ENCODE measurements at regions not wholly inside any gene's neighbourhood (a gene's known extent, or its start where the extent isn't known, plus 50 kb on each side); places are given as distances from the start of the nearest gene placed in this dataset.
"Not testable (repeated sequence)": the region's sequence is repeated elsewhere in the genome, so short reads cannot be mapped to it uniquely, and the experiment has no call there.

DNA sequence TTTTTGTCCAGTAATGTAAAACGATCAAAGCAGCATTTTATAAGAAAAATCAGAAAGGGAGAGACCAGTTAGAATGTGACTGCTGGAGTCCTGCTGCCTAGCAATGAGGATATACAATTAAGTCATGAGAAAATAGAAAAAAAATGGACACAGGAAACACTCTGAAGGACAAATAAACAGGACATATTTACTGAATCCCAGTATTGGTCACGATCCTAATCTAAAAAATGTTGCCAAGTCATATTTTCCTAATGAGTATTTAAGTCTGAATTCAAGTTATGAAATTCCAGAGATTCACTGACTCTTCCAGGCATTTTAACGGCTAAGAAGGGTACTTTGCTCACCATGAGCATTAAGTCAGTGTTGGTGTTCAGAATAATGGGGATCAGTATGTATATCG lies 154.3 kb upstream of the CCDC54 start:
- Histone ChIP-seq H3K9ac (ENCODE audit: low read depth, low read length, poor library complexity, severe bottlenecking) (no peak overlapping the region), H3K4me1 (ENCODE audit: insufficient read depth, low read length, poor library complexity, severe bottlenecking) (no peaks in the 10 kb centered on the region), H3K27me3 (ENCODE audit: insufficient read depth, low read length, poor library complexity, severe bottlenecking) (no peaks in the 10 kb centered on the region), H3K79me2 (ENCODE audit: insufficient read depth, low read length) (no peaks in the 10 kb centered on the region), H4K20me1 (ENCODE audit: insufficient read depth, low read length, poor library complexity, severe bottlenecking) (no peaks in the 10 kb centered on the region), H3K4me2 (ENCODE audit: low read depth, low read length, poor library complexity, severe bottlenecking) (no peak overlapping the region), H3K4me3 (ENCODE audit: low read length, poor library complexity, severe bottlenecking) (no peak overlapping the region), H3K9me3 (ENCODE audit: insufficient read depth, low read depth, low read length) (no peaks in the 10 kb centered on the region), H3K9me2 (replicated peaks; ENCODE audit: low read depth, low read length) (no peaks in the 10 kb centered on the region), H2AFZ (ENCODE audit: low read length) (no peak overlapping the region), H3K36me3 (ENCODE audit: insufficient read depth, low read length) (no peaks in the 10 kb centered on the region), H3F3A (ENCODE audit: low read depth) (no peaks in the 10 kb centered on the region)
- TF ChIP-seq, protein P1, sequence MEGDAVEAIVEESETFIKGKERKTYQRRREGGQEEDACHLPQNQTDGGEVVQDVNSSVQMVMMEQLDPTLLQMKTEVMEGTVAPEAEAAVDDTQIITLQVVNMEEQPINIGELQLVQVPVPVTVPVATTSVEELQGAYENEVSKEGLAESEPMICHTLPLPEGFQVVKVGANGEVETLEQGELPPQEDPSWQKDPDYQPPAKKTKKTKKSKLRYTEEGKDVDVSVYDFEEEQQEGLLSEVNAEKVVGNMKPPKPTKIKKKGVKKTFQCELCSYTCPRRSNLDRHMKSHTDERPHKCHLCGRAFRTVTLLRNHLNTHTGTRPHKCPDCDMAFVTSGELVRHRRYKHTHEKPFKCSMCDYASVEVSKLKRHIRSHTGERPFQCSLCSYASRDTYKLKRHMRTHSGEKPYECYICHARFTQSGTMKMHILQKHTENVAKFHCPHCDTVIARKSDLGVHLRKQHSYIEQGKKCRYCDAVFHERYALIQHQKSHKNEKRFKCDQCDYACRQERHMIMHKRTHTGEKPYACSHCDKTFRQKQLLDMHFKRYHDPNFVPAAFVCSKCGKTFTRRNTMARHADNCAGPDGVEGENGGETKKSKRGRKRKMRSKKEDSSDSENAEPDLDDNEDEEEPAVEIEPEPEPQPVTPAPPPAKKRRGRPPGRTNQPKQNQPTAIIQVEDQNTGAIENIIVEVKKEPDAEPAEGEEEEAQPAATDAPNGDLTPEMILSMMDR (conservative IDR thresholded peaks at IDR 0.05; ENCODE audit: low read length), result no peak
- TF ChIP-seq EZH2phosphoT487 (IDR thresholded peaks at IDR 0.05; ENCODE audit: borderline replicate concordance), result no peak

DNA sequence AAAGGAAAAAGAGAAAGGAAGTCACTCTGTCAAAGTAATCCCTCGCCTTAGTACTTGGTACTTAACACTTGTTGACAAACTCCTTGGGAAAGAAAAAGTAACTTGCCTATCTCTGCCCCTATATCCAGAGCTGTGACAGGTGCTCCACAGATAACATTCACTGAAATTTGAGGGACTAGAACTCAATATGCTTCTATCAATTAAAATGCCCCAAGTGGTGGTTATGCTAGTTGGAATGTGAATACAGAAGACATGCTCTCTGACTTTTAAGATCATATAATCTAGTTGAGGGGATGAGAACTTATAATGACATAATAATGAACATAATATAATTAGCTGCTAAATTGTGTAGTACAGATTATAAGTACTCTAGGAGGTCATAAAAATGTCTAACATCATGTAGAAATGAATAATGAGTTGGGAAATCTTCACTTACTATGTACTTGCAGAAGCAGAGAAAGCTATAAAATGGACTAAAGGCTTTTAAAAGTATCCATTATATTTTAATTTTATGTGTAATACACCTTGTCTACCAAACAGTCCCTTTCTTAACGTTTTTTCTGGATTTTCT lies 153.1 kb upstream of the CCDC54 start:
- Histone ChIP-seq H3K9me3 (ENCODE audit: insufficient read depth, low read depth, low read length) (no peaks in the 10 kb centered on the region), H3K9ac (ENCODE audit: low read depth, low read length, poor library complexity, severe bottlenecking) (no peak overlapping the region), H3K27me3 (ENCODE audit: insufficient read depth, low read length, poor library complexity, severe bottlenecking) (no peaks in the 10 kb centered on the region), H3K4me3 (ENCODE audit: low read length, poor library complexity, severe bottlenecking) (no peak overlapping the region), H4K20me1 (ENCODE audit: insufficient read depth, low read length, poor library complexity, severe bottlenecking) (no peaks in the 10 kb centered on the region), H2AFZ (ENCODE audit: low read length) (no peak overlapping the region), H3K9me2 (replicated peaks; ENCODE audit: low read depth, low read length) (no peaks in the 10 kb centered on the region), H3K4me2 (ENCODE audit: low read depth, low read length, poor library complexity, severe bottlenecking) (no peak overlapping the region), H3K36me3 (ENCODE audit: insufficient read depth, low read length) (no peaks in the 10 kb centered on the region), H3F3A (ENCODE audit: low read depth) (no peaks in the 10 kb centered on the region), H3K4me1 (ENCODE audit: insufficient read depth, low read length, poor library complexity, severe bottlenecking) (no peaks in the 10 kb centered on the region), H3K79me2 (ENCODE audit: insufficient read depth, low read length) (no peaks in the 10 kb centered on the region)
- TF ChIP-seq EZH2phosphoT487 (IDR thresholded peaks at IDR 0.05; ENCODE audit: borderline replicate concordance), result no peak
- TF ChIP-seq, protein P1 (conservative IDR thresholded peaks at IDR 0.05; ENCODE audit: low read length), result no peak

DNA sequence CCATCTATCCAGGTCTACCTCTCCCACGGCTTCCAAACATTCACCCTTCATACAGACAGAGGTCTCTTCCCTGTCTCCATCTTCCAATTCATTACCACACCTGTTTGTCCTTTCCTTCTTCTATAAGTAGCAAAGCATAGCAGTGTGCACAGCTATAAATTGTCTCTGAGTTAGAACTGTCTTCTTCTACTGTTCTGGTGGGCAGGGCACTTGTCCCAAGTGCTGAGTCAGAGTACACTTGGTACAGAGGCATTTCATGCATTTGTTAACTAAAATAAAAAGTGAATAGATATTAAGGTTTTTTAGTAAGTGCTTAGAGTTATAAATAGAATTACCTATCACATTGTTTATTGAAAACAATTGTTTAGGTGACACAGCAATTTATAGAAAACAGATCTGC lies 150.1 kb upstream of the CCDC54 start:
- H3K79me2 ChIP-seq (ENCODE audit: insufficient read depth, low read length), result no peaks in the 10 kb centered on the region
- TF ChIP-seq, protein P1 (conservative IDR thresholded peaks at IDR 0.05; ENCODE audit: low read length), result no peak
- no peak for TF ChIP-seq EZH2phosphoT487 (IDR thresholded peaks at IDR 0.05; ENCODE audit: borderline replicate concordance)
- H3K27me3 ChIP-seq (ENCODE audit: insufficient read depth, low read length, poor library complexity, severe bottlenecking), result no peaks in the 10 kb centered on the region
- no peaks in the 10 kb centered on the region for H4K20me1 ChIP-seq (ENCODE audit: insufficient read depth, low read length, poor library complexity, severe bottlenecking)
- no peaks in the 10 kb centered on the region for H3K9me3 ChIP-seq (ENCODE audit: insufficient read depth, low read depth, low read length)
- H3K9me2 ChIP-seq (replicated peaks; ENCODE audit: low read depth, low read length), result no peaks in the 10 kb centered on the region
- H3K4me3 ChIP-seq (ENCODE audit: low read length, poor library complexity, severe bottlenecking), result no peak overlapping the region
- no peaks in the 10 kb centered on the region for H3K4me1 ChIP-seq (ENCODE audit: insufficient read depth, low read length, poor library complexity, severe bottlenecking)
- no peak overlapping the region for H3K4me2 ChIP-seq (ENCODE audit: low read depth, low read length, poor library complexity, severe bottlenecking)
- no peak overlapping the region for H2AFZ ChIP-seq (ENCODE audit: low read length)
- H3K36me3 ChIP-seq (ENCODE audit: insufficient read depth, low read length), result no peaks in the 10 kb centered on the region
- no peaks in the 10 kb centered on the region for H3F3A ChIP-seq (ENCODE audit: low read depth)
- no peak overlapping the region for H3K9ac ChIP-seq (ENCODE audit: low read depth, low read length, poor library complexity, severe bottlenecking)

DNA sequence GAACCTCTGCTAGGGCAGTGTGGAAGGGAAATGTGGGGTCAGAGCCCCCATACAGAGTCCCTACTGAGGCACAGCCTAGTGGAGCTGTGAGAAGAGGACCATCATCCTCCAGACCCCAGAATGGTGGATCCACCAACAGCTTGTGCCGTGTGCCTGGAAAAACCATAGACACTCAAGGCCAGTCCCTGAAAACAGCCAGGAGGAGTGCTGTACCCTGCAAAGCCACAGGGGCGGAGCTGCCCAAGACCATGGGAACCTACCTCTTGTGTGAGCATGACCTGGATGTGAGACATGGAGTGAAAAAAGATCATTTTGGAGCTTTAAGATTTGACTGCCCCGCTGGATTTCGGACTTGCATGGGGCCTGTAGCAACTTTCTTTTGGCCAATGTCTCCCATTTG lies 143.4 kb upstream of the CCDC54 start:
- H4K20me1 ChIP-seq (ENCODE audit: insufficient read depth, low read length, poor library complexity, severe bottlenecking); H3K4me1 ChIP-seq (ENCODE audit: insufficient read depth, low read length, poor library complexity, severe bottlenecking); H3F3A ChIP-seq (ENCODE audit: low read depth); H3K79me2 ChIP-seq (ENCODE audit: insufficient read depth, low read length); H2AFZ ChIP-seq (ENCODE audit: low read length); H3K9ac ChIP-seq (ENCODE audit: low read depth, low read length, poor library complexity, severe bottlenecking); H3K9me2 ChIP-seq (replicated peaks; ENCODE audit: low read depth, low read length); H3K9me3 ChIP-seq (ENCODE audit: insufficient read depth, low read depth, low read length); H3K4me3 ChIP-seq (ENCODE audit: low read length, poor library complexity, severe bottlenecking); H3K27me3 ChIP-seq (ENCODE audit: insufficient read depth, low read length, poor library complexity, severe bottlenecking); H3K36me3 ChIP-seq (ENCODE audit: insufficient read depth, low read length); H3K4me2 ChIP-seq (ENCODE audit: low read depth, low read length, poor library complexity, severe bottlenecking): not testable (repeated sequence)
